NCI-H1092 treated with DMSO at 0.1 percent for 48 hours (cell line): ENCODE measurements at regions not wholly inside any gene's neighbourhood (a gene's known extent, or its start where the extent isn't known, plus 50 kb on each side); places are given as distances from the start of the nearest gene placed in this dataset.

Experiments used
- DNase-seq: peaks from one replicate; lab custom pipeline; 2025; lab: John Stamatoyannopoulos, UW

DNA sequence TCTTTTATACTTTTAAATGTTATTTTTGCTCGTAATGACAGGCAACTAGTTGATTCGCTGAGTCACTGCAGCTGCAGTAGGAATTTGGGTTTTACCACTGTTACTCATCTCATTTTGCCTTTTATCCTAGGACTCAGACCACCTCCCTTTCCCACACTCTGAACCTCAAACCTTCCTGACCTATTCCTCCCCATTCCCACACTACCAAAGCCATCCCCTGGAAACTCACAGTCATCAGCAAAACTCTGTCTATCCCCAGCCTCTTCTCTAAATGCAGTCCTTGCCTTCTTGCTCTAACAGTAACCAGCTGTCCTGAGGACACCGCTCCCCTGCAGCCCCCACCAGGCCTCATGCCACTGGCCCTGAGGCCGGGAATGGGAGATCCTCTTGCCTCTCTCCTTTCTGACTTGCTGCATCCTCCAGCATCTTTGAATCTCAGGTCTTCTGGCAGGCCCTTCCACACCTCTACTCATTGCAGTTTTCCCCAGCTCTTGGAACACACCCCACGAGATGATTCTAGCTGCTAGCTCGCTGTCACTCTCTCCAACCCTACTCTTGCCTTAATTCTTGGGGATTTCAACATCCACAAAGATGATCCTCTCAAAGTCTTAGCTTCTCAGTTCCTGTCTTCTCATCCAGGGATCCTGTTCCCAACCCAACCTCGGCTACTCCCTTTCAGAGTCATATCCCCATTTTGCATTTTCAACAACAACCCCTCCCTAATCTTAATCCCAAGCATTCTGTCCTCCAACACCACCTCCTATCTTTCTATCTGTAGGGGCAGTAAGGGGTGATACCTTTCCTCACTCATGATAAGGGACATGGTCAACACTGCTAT, 55.9 kb upstream of the C3orf80 start:
- no peak for DNase-seq

DNA sequence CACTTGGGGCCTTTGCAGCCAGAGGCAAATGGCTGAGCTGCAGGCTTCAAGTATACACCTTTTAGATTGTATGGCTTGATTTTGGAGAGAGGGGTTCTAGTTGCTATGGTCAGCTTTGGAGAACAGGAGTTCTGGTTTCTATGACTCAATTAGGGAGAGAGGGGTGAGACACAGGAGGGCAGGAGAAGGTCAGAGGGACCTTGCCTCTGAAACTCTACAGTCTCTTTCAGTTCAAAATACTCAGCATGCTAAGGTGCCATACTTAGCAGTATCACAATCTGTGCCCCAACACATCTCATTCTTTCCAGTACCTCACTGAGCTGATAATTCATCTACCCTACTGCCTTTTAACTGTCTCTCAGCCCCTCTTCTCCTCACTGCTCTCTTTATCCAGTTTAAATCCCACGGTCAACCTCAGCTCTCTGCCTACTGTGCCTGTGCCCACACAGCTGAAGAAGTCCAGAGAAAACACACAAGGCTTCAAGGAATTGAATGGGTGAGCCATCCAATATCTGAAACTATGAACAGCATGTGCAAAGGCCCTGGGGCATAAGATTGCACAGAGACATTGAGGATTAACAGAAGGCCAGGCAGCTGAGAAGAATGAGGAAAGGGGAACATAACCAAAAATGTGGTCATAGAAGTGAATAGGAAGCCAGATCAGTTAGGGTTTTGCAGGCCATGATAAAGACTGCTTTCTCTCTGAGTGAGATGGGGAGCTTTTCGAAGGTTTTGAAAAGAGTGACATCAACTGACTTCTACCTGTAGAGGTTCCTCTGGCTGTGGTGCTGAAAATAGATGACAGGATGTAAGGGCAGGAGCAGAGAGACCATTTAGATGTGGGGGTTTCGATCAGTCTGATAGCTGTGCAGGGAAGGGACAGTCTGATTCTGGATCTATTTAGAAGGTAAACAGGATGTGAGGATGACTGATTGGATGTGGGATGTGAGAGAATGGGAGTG, 54.5 kb upstream of the C3orf80 start:
- no peak for DNase-seq

DNA sequence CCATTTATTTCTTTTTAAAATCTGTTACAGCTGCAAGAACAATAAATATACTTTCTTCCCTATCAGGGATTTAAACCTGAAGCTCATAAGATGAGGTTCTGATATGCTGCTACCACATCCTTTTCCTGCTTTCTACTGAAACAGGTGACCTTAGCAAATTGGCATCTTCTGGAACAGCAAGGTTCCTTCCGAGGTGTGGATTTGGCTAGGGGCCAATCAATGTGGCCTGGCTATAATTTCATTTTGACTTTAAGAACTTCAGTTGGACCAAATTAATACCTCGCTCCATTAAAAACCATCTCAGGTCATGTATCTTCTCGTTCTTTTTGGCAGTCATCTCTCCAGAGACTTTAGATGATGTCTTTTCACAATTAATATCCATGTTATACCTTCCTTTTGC, 53.4 kb upstream of the C3orf80 start:
- DNase-seq, result no peak

DNA sequence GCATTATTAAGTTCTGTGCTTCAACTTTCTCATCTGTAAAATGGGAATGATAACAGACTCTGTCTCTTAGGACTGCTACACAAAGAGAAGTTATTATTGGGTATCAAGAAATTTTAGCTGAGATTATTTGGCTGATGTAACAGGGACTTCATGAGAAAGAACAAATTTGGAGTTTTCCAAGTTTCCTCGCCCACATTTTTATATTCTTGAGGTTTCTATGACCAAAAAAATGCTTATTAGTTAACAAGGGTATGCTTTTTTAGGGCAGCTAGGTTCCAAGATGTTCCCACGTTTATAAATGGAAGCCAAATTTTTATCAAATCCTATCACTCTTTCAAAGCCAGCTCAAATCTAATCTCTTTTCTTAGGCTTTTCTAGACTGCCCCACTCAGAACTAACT, 50.6 kb upstream of the C3orf80 start:
- DNase-seq, result no peak
